ENCODE measurements at regions not wholly inside any gene's neighbourhood (a gene's known extent, or its start where the extent isn't known, plus 50 kb on each side); places are given as distances from the start of the nearest gene placed in this dataset.

GRCh38 chr20:17858450-17859001 lies 110.1 kb downstream of the SNX5 start:
- no peak for DNase-seq (ENCODE audit: low read depth)

- DNase-seq (ENCODE audit: low read depth) = no peak
Observed at GRCh38 chr20:17857639-17858449, 110.8 kb downstream of the SNX5 start.

- no peak for DNase-seq (ENCODE audit: low read depth)
Observed at GRCh38 chr20:17856837-17857605, 111.6 kb downstream of the SNX5 start.

DNA sequence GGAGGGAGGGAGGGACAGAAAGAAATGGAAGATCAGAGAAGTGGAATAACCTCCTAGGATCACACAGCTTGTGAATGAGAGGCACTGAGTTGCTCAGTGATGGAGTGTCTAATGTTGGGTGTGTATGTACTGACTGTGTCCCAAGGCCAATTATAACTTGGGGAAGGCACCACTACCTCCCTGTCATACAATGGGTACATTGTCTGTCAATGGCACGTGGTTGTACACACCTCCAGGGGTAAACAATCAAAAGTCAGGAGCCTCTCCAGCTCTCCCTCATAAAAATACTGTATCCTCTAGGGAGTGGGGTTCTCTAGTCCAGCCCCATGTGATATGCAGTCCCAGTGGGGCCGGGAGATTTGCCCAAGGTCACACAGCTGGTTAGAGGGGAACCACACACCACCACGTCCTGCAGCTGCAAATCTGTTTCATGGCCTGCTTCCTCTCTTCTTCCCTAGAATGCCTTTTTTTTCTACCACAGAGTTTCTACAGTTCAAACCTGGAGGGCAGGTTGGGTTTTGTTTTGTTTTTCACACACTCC lies 112.5 kb downstream of the SNX5 start:
- peak; percentile 37 for DNase-seq (ENCODE audit: low read depth)

DNA sequence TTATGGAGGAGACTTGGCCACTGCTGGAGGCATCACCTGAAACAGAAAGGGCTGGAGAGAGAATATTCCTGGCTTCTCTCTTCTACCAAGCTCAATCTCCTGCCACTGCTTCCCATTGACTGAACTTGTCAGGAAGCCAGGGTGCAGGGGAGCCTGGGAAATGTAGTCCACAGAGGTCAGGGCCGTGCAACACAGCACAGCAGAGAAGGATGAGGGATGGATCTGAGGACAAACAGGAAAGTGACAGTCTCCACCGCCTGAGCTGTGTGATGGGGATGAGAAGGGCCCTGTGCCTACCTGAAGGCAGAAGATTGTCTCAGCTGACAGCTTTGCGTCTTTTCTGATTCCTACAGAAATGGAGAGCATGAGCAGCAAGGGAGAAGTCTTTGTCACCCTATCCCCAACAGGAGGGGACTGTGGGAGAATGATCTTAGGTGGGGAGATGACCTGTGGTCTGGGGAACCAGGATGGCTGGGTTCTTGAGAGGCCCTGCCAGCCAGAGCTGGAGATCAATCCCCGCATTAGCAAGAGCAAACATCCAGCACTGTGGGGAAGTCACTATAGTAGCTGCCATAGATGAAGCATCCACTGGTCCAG lies 114.2 kb downstream of the SNX5 start:
- peak; percentile 54 for DNase-seq (ENCODE audit: low read depth)

GRCh38 chr20:17852323-17852722 lies 116.3 kb downstream of the SNX5 start:
- peak; percentile 81 for DNase-seq (ENCODE audit: low read depth)

DNA sequence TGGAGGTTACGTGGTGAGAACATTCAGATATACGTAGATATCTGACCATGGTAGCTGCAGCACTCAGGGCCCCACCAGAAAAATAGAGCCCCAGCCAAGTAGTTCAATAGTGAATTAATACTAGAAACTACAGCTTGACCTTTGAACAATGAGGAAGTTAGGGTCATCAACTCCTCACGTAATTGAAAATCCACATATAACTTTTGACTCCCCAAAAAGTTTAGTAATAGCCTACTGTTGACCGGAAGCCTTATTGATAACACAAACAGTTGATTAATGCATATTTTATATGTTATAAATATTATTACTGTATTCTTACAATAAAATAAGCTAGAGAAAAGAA lies 117.9 kb downstream of the SNX5 start:
- no peak for DNase-seq (ENCODE audit: low read depth)

- peak; percentile 99 for DNase-seq (ENCODE audit: low read depth)
Observed at GRCh38 chr20:17849901-17850683, 118.5 kb downstream of the SNX5 start.

GRCh38 chr20:17849138-17849900 lies 119.3 kb downstream of the SNX5 start:
- DNase-seq (ENCODE audit: low read depth) = no peak

DNA sequence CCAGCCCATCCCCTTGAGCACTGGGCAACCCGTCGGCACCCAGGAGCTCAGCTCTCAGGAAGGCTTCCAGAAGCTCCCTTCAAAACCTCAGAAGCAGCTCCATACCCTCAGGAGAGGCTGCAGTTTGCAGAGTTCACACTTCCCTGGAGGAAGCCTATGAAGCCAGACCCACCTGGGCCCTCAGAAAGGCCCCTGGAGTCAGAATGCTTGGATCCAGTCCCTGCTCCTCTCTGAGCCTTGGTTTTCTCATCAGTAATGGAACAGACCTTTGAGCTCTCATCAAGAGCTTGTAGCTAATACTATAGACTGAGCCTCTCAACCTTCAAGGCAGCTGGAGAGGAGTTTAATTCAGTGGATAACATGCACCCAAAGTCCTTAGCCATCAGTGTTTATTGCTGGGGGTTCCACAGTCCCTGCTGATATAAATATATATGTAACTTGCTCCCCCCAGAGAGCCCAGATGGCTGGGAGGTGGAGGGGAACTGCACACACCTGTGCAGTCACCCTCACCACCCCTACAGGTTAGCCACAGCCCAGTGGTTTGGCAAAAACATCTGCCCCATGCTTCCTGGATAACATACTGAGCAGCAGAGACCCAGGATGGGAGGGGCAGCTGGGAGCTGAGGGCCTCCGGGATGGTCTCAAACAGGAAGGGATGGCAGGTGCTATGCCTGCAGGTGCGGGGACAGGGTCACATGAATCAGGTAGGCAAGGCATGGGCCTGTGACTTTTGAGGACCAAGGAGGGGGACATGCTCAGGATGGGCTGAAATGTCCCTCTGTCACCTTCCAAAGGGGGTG lies 120.1 kb downstream of the SNX5 start:
- no peak for DNase-seq (ENCODE audit: low read depth)

DNA sequence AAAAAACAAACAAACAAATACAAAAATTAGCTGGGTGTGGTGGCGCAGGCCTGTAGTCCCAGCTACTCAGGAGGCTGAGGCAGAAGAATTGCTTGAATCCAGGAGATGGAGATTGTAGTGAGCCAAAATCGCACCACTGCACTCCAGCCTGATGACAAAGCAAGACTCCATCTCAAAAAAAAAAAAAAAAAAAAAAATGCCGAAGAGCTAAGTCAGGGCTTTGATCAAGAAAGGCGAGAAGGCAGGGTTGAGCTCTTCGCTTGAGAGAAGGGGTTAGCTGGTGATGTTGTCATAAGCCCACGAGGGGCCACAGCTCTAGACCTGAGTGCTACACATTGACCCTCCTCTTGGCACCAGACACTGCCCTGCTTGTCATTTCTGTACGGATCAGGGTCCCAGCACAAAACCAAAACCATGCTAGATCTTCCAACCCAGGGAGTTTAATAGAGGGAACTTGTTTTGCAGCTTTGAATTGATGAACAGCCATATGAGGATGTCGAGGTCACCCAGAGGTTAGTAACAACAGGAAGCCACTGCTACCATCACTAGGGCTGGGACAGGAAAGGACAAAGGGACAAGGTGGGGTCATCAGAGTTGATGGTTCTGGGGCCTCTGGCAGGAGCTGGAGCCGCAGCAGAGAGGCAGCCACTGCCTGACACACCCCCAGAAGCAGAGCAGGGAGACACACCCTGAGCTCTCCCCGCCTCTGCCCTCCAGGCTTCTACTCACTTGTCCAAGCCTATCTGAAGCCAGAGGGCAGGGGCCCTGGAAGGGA lies 122.7 kb downstream of the SNX5 start:
- DNase-seq (ENCODE audit: low read depth) = no peak

DNA sequence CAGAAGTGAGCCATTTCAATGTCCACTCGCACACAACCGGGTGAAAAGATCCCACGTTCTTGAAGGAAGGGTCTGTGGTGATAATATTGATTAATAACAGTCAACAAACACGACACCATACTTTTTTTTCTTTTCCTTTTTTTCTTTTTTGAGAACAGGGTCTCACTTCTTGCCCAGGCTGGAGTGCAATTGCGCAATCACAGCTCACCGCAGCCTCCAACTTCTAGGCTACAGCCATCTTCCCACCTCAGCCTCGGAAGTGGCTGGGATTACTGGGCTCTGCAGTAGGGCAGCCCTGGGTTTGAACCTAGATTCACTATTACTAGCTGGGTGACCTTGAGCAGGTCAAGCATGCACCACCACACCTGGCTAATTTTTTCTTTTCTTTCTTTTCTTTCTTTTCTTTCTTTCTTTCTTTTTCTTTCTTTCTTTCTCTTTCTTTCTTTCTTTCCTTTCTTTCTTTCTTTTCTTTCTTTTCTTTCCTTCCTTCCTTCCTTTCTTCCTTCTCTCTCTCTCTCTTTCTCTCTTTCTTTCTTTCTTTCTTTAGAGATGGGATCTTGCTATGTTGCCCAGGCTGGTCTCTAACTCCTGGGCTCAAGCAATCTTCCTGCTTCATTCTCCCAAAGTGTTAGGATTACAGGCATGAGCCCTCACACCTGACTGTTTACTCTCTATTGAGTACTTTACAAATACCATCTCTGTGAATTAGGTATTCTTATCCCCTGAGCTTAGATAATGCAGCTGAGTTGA lies 123.9 kb downstream of the SNX5 start:
- no peak for DNase-seq (ENCODE audit: low read depth)

- DNase-seq (ENCODE audit: low read depth) = no peak
Observed at GRCh38 chr20:17844133-17844429, 124.5 kb downstream of the SNX5 start.

- peak; percentile 83 for DNase-seq (ENCODE audit: low read depth)
Observed at GRCh38 chr20:17843246-17844132, 125.1 kb downstream of the SNX5 start.

DNA sequence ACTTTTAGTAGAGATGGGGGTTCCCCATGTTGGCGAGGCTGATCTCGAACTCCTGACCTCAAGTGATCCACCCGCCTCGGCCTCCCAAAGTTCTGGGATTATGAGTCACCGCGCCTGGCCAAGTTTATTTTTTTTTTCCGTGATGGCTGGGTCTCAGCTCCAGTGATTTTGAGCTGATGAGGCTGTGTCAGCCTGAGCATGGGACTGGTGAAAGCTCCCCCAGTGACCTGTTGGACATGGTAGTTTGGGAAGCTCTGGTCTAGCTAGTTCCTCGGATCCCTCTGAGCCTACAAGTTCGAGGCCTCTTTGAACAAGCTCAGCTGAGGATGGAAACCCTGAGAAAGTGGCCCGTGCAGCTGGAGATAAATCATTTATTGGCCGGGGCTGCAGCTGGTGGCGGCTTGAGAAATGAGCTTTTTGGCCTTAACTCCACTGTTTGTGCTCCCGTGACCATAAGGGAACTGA lies 126.8 kb downstream of the SNX5 start:
- DNase-seq (ENCODE audit: low read depth) = peak; percentile 29

DNA sequence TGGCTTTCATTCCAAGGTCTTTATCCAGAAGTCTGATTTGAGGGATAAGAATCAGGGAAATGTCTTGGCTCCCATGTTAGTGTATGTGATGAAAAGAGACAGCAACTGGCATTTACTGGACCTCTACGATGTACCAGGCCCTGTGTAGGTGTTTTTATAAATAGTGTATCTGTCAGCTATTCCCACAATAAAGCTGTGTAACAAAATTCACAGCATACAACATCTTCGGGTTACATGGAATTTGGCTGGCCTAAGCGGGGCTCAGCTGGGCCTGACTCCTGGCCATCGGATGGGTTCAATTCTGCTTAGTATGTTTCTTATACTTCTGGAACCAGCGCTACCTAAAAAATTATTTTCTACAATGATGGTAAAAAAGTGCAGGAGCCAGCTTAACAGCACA lies 128.2 kb downstream of the SNX5 start:
- DNase-seq (ENCODE audit: low read depth) = no peak

DNA sequence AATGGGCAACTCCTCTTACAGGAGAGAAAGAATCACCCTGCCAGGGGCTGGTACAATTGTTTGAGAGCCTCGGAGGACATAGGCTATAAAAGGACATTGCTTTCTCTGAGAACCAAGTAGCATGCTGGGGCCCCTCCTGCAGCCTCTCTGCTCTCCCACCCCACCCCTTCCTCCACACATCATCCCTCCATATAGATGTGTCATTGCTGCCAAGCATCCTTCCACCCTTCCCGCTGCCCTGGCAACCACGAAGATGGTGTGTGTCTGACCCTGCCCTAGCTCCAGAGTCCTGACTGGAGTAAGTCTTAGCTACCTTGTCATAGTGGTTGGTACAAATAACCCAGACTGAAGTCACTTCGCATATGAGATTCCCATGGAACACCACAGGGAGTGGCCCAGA lies 129.7 kb downstream of the SNX5 start:
- no peak for DNase-seq (ENCODE audit: low read depth)

DNA sequence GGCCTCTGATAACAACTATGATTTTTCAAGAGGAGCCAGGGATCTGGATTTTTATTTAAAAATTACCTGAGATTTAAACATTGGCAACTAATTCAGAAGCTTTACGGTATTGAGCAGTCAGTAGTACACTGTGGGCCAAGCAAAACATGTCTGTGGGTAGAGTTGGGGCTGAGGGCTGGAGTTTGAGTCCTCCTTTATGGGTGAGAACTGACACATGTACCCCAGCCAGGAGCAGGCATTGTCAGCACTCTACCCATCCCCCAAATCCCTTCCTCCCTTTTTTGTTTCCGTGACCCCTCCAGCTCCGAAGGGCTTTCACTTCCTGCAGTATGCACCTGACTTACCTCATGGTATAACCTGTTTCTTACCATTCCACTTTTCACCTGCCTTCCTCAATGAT lies 131.4 kb downstream of the SNX5 start:
- no peak for DNase-seq (ENCODE audit: low read depth)

Measured in amniotic epithelial cell (primary cell).